H1 (cell line): ENCODE measurements at regions not wholly inside any gene's neighbourhood (a gene's known extent, or its start where the extent isn't known, plus 50 kb on each side); places are given as distances from the start of the nearest gene placed in this dataset.

ENCODE experiments used
- CTCF ChIA-PET: fragments of 300-600 bp; sonication (Branson Sonifier 250); formaldehyde crosslinking; loops from one replicate; lab custom pipeline; 2021; ENCODE audit not compliant: partially characterized antibody; lab: Charles Lee
- POLR2A ChIA-PET: fragments of 300-600 bp; sonication (Branson Sonifier 250); formaldehyde crosslinking; loops from one replicate; lab custom pipeline; 2021; ENCODE audit warnings: inconsistent platforms; ENCODE audit not compliant: partially characterized antibody; lab: Charles Lee
- DNase-seq, 2 experiments: peaks; one replicate each; pipeline versions ENCODE4 v3.0.0 to v3.0.0-alpha.2; 2010 to 2022; ENCODE audit warnings: low spot score in 2 of 2, low read depth in 1 of 2, mixed read lengths in 1 of 2
- FAIRE-seq: peaks from 2 replicates; lab custom pipeline; 2011; peaks lifted over from hg19 to GRCh38; lab: Jason Lieb, UNC
- H2AFZ ChIP-seq: 2 replicates; pipeline ENCODE4 v1.8.1; 2012; ENCODE audit warnings: low read length, inconsistent platforms
- H2AK5ac ChIP-seq: 2 replicates; pipeline ENCODE4 v1.6.1; 2013; ENCODE audit warnings: low read depth, low read length
- H2BK120ac ChIP-seq: replicated peaks from 2 replicates; pipeline ENCODE3; 2013; ENCODE audit warnings: low read depth, low read length, inconsistent platforms
- H2BK12ac ChIP-seq: 2 replicates; pipeline ENCODE4 v1.6.1; 2013; ENCODE audit warnings: low read depth, low read length
- H2BK15ac ChIP-seq: 2 replicates; pipeline ENCODE4 v1.6.1; 2013; ENCODE audit warnings: low read length
- H2BK20ac ChIP-seq: 2 replicates; pipeline ENCODE4 v1.6.1; 2013; ENCODE audit warnings: low read length
- H2BK5ac ChIP-seq: 2 replicates; pipeline ENCODE4 v1.6.1; 2013; ENCODE audit warnings: low read depth, low read length
- H3K14ac ChIP-seq: 2 replicates; pipeline ENCODE4 v1.6.1; 2013; ENCODE audit warnings: inconsistent platforms; ENCODE audit not compliant: insufficient read length
- H3K18ac ChIP-seq: 2 replicates; pipeline ENCODE4 v1.6.1; 2013; ENCODE audit warnings: low read length; ENCODE audit errors: extremely low read depth
- H3K23ac ChIP-seq: 2 replicates; pipeline ENCODE4 v1.6.1; 2013; ENCODE audit warnings: inconsistent platforms; ENCODE audit not compliant: insufficient read length
- H3K23me2 ChIP-seq: 2 replicates; pipeline ENCODE4 v1.6.1; 2013; ENCODE audit warnings: low read depth, low read length
- H3K27ac ChIP-seq: 2 replicates; pipeline ENCODE4 v1.6.1; 2011; ENCODE audit warnings: low read depth, low read length, inconsistent platforms
- H3K27me3 ChIP-seq, 4 experiments: replicated peaks in 1 of 4; 1 replicate in 1 of 4; 2 replicates in 3 of 4; pipeline versions ENCODE4 v1.6.1 to v1.8.1; 2011 to 2013; ENCODE audit warnings: low read length in 3 of 4, mild to moderate bottlenecking in 3 of 4, inconsistent platforms in 2 of 4, mixed read lengths in 2 of 4, moderate library complexity in 1 of 4; ENCODE audit not compliant: control insufficient read depth in 3 of 4, insufficient read depth in 3 of 4; ENCODE audit errors: extremely low read depth in 1 of 4
- H3K36me3 ChIP-seq, 4 experiments: 2 replicates each; pipeline versions ENCODE4 v1.6.1 to v1.8.1; 2011 to 2013; ENCODE audit warnings: mild to moderate bottlenecking in 4 of 4, low read length in 3 of 4, moderate library complexity in 2 of 4, control low read depth in 1 of 4, inconsistent platforms in 1 of 4; ENCODE audit not compliant: insufficient read depth in 4 of 4, control insufficient read depth in 2 of 4
- H3K4ac ChIP-seq: replicated peaks from 2 replicates; pipeline ENCODE3; 2013; ENCODE audit warnings: low read length, low read depth, mixed read lengths, inconsistent platforms; ENCODE audit not compliant: insufficient read length
- H3K4me1 ChIP-seq, 4 experiments: replicated peaks in 1 of 4; 1 replicate in 1 of 4; 2 replicates in 3 of 4; pipeline versions ENCODE4 v1.6.1 to v1.8.1; 2011 to 2013; ENCODE audit warnings: low read length in 3 of 4, inconsistent platforms in 2 of 4, mixed read lengths in 1 of 4; ENCODE audit not compliant: insufficient read depth in 4 of 4, control insufficient read depth in 3 of 4
- H3K4me2 ChIP-seq, 2 experiments: 2 replicates each; pipeline versions ENCODE4 v1.6.1 to v1.8.1; 2011 to 2013; ENCODE audit warnings: low read depth in 2 of 2, low read length in 2 of 2, control low read depth in 1 of 2, inconsistent platforms in 1 of 2, mild to moderate bottlenecking in 1 of 2; ENCODE audit not compliant: insufficient read depth in 1 of 2
- H3K4me3 ChIP-seq, 4 experiments: fragments of 200-600, 300-600 bp in 1 of 4; sonication (generic), shearing (Covaris generic), sonication (Bioruptor Twin) in 1 of 4; 2 replicates each; pipeline versions ENCODE4 v1.5.1 to v1.8.1; 2011 to 2016; ENCODE audit warnings: low read length in 4 of 4, low read depth in 3 of 4, control low read depth in 2 of 4, inconsistent platforms in 2 of 4, mild to moderate bottlenecking in 2 of 4, mixed read lengths in 1 of 4, moderate library complexity in 1 of 4; ENCODE audit not compliant: insufficient read depth in 2 of 4; ENCODE audit errors: extremely low read depth in 1 of 4
- H3K56ac ChIP-seq: replicated peaks from 2 replicates; pipeline ENCODE3; 2013; ENCODE audit warnings: low read depth, mild to moderate bottlenecking, mixed read lengths, low read length, inconsistent platforms; ENCODE audit not compliant: insufficient read length
- H3K79me1 ChIP-seq: 2 replicates; pipeline ENCODE4 v1.6.1; 2013; ENCODE audit warnings: low read depth, low read length, control low read depth
- H3K79me2 ChIP-seq, 2 experiments: 2 replicates each; pipeline versions ENCODE4 v1.6.1 to v1.8.1; 2012 to 2013; ENCODE audit warnings: low read length in 2 of 2, mild to moderate bottlenecking in 2 of 2, inconsistent platforms in 1 of 2; ENCODE audit not compliant: insufficient read depth in 2 of 2, control insufficient read depth in 1 of 2
- H3K9ac ChIP-seq, 4 experiments: replicated peaks in 1 of 4; 1 replicate in 1 of 4; 2 replicates in 3 of 4; pipeline versions ENCODE4 v1.6.1 to v1.8.1; 2011 to 2013; ENCODE audit warnings: low read depth in 3 of 4, low read length in 3 of 4, control low read depth in 2 of 4, mild to moderate bottlenecking in 2 of 4, moderate library complexity in 2 of 4, inconsistent platforms in 1 of 4; ENCODE audit errors: extremely low read depth in 1 of 4
- H3K9me3 ChIP-seq, 2 experiments: 2 replicates each; pipeline versions ENCODE4 v1.6.1 to v1.8.1; 2012 to 2013; ENCODE audit warnings: mild to moderate bottlenecking in 2 of 2, moderate library complexity in 2 of 2, control low read depth in 1 of 2, inconsistent platforms in 1 of 2, low read depth in 1 of 2, low read length in 1 of 2, mixed read lengths in 1 of 2; ENCODE audit not compliant: insufficient read depth in 2 of 2
- H4K20me1 ChIP-seq, 2 experiments: replicated peaks in 1 of 2; 2 replicates each; pipeline versions ENCODE3 to v1.8.1; 2011 to 2013; ENCODE audit warnings: inconsistent platforms in 2 of 2, low read length in 2 of 2, mild to moderate bottlenecking in 1 of 2; ENCODE audit not compliant: insufficient read depth in 2 of 2, control insufficient read depth in 1 of 2
- H4K5ac ChIP-seq: 2 replicates; pipeline ENCODE4 v1.6.1; 2013; ENCODE audit warnings: low read length, low read depth, mixed read lengths, inconsistent platforms; ENCODE audit not compliant: insufficient read length
- H4K8ac ChIP-seq: 2 replicates; pipeline ENCODE4 v1.8.0; 2013; ENCODE audit warnings: mild to moderate bottlenecking, moderate library complexity, low read length, inconsistent platforms; ENCODE audit not compliant: insufficient read depth; ENCODE audit errors: extremely low read depth
- H4K91ac ChIP-seq: replicated peaks from 2 replicates; pipeline ENCODE3; 2013; ENCODE audit warnings: low read length, mixed read lengths, inconsistent platforms; ENCODE audit not compliant: insufficient read length
- CEBPB ChIP-seq: IDR thresholded peaks from 2 replicates; pipeline ENCODE4 v1.6.1; 2012; ENCODE audit warnings: low read depth, low read length
- CREB1 ChIP-seq: IDR thresholded peaks from 2 replicates; pipeline ENCODE4 v1.6.1; 2012; ENCODE audit warnings: inconsistent platforms
- KDM1A ChIP-seq: fragments of 200-600, 300-600 bp; sonication (generic); IDR thresholded peaks from 2 replicates; pipeline ENCODE4 v1.7.1; 2016; ENCODE audit warnings: mild to moderate bottlenecking, low read length, borderline replicate concordance
- KDM4A ChIP-seq: IDR thresholded peaks from one replicate; pipeline ENCODE4 v1.7.1; 2012; ENCODE audit warnings: low read depth, mild to moderate bottlenecking, moderate library complexity, low read length, inconsistent platforms; ENCODE audit not compliant: severe bottlenecking
- POLR2AphosphoS5 ChIP-seq: IDR thresholded peaks from 2 replicates; pipeline ENCODE4 v1.6.1; 2011; ENCODE audit warnings: low read depth, low read length
- RNF2 ChIP-seq: fragments of 200-900, 300-1000 bp; sonication (generic); IDR thresholded peaks from 2 replicates; pipeline ENCODE4 v1.7.1; 2016; ENCODE audit warnings: borderline replicate concordance, low read depth, mild to moderate bottlenecking, antibody characterized with exemption, low read length; ENCODE audit not compliant: poor library complexity, severe bottlenecking; ENCODE audit errors: missing control alignments
- SIN3A ChIP-seq, 2 experiments: IDR thresholded peaks in 1 of 2; conservative IDR thresholded peaks in 1 of 2; 2 replicates each; pipeline ENCODE4 v1.6.1; 2011 to 2012; ENCODE audit warnings: low read length in 2 of 2, improper control_type of control experiment in 1 of 2, low read depth in 1 of 2, mild to moderate bottlenecking in 1 of 2
- SIRT6 ChIP-seq: IDR thresholded peaks from one replicate; pipeline ENCODE4 v1.7.1; 2012; ENCODE audit warnings: low read length, inconsistent platforms
- SUZ12 ChIP-seq: fragments of 200-600 bp; sonication (generic); IDR thresholded peaks from 2 replicates; pipeline ENCODE4 v1.6.1; 2012; ENCODE audit warnings: mild to moderate bottlenecking, inconsistent platforms, low read length, moderate library complexity, mixed read lengths
- TBP ChIP-seq: IDR thresholded peaks from 2 replicates; pipeline ENCODE4 v1.6.1; 2011; ENCODE audit warnings: low read depth, low read length, improper control_type of control experiment
- ZNF274 ChIP-seq: IDR thresholded peaks from 2 replicates; pipeline ENCODE4 v1.7.0; 2012; ENCODE audit warnings: low read length, borderline replicate concordance; ENCODE audit errors: extremely low read depth
- WGBS, 2 experiments: shearing (Covaris generic) in 1 of 2; methylation state at CpG; one replicate each; pipeline versions ENCODE4 v1.1.6 to v1.1.7; 2013 to 2015; ENCODE audit warnings: low lambda C conversion rate in 2 of 2, mixed read lengths in 2 of 2, inconsistent platforms in 1 of 2, low coverage in 1 of 2, missing lambda C conversion rate in 1 of 2; ENCODE audit not compliant: insufficient replicate concordance in 2 of 2, insufficient coverage in 1 of 2, insufficient read length in 1 of 2; ENCODE audit errors: extremely low coverage in 1 of 2, missing lambda C conversion rate in 1 of 2; 5-methylcytosine and 5-hydroxymethylcytosine counted together

DNA sequence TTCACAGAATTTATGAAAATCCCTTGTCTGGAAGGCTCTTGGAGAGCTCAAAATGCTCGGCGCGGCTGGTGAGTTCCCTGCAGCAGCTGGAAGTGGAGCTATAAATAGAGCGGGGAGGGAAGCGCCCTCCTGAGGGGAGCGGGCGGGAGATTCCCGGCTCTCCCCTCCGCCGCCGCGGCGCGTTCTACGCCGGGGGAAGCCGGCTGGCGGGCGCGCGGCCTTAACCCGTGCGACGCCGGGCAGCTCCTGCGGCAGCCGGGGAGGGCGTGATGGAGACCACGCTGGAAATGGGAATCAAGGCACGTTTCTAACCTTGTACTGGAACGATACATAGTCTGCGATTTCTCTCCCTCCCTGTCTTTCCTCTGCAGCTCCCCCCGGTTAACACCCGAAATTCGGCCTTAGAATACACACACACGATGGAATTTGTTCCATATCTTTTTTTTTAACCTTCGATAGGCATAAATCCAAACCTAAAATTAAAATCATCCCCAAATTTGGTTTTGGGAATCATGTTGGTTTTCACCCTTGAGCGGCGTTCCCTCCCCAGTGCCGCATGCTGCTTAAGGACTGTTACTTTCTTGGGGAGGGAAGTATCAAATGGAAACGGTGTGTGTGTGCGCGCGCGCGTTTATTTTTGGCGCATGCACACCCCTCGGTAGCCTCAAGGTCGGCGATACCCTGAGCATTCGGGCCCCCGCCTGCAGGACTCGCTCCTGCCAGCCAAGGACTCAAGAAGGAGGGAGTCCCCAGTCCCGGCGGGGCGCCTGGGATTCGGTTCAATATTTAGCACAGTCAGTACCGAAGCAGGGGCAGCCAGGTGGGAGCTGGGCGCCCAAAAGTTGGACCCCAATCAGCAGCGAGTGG, 306.3 kb upstream of the KCNN2 start:
- Histone ChIP-seq H3K79me2 (no peaks in the 10 kb centered on the region), H3K9ac (no peak overlapping the region; a peak in 3 of 7 replicates), H2BK120ac (no peak overlapping the region), H3K18ac (peak overlapping the region; percentile 41; the same call in 1 of the 2 replicates), H2AK5ac (no peak overlapping the region), H2BK15ac (no peak overlapping the region), H3K56ac (no peak overlapping the region), H3K14ac (no peak overlapping the region), H3K27ac (no peak overlapping the region), H4K20me1 (no peaks in the 10 kb centered on the region), H4K5ac (no peak overlapping the region), H3K9me3 (no peaks in the 10 kb centered on the region), H2AFZ (peak overlapping the region; percentile 77), H3K36me3 (no peaks in the 10 kb centered on the region), H3K4me3 (peak overlapping the region; percentile 38 to 70 (median 48)), H3K79me1 (no peaks in the 10 kb centered on the region), H3K4ac (no peak overlapping the region), H3K23me2 (peaks cover 10% of the 10 kb centered on the region), H3K4me2 (peak overlapping the region; percentile 85 to 94), H2BK5ac (no peak overlapping the region), H2BK20ac (no peak overlapping the region), H4K8ac (peak overlapping the region; percentile 40; the same call in 1 of the 2 replicates), H2BK12ac (peak overlapping the region; percentile 41; the same call in 1 of the 2 replicates), H3K4me1 (peaks cover 4 to 8% (median 6%) of the 10 kb centered on the region in 4 experiments; a peak in 4 of 7 replicates), H3K23ac (no peak overlapping the region), H4K91ac (no peak overlapping the region), H3K27me3 (peaks cover 1 to 32% (median 19%) of the 10 kb centered on the region in 4 experiments)
- 2% methylated on average over 55 of the region's 60 CpGs; no CpG with 5 or more reads in 1 of the 2 experiments for WGBS, 2 experiments
- peak; percentile 44 to 73 for DNase-seq
- FAIRE-seq, result no peak
- ChIA-PET POLR2A (interaction anchor here (0.7 to 0.8 kb wide), 2 partner anchors 10 to 376 kb away, joined by 3 read pairs; no protein-coding TSS in a partner anchor), CTCF (interaction anchor here (0.6 to 2.4 kb wide), 9 partner anchors 10 to 564 kb away, joined by 3 to 8 read pairs (median 4); no protein-coding TSS in a partner anchor)
- TF ChIP-seq SIRT6 (no peak), CEBPB (no peak), KDM4A (peak; percentile 91), SUZ12 (no peak), TBP (peak; percentile 66; the same call in 1 of the 2 replicates), POLR2AphosphoS5 (no peak), ZNF274 (no peak), SIN3A (conservative IDR thresholded peaks at IDR 0.05 in 1 of 2, IDR thresholded peaks at IDR 0.05 in 1 of 2; ENCODE audit: low read depth in 1 of 2, low read length in 2 of 2) (no peak), RNF2 (peak; percentile 4), CREB1 (no peak), KDM1A (no peak; the same call in 1 of the 2 replicates)
